Type B pancreatic cell (in vitro differentiated cells): ENCODE measurements at regions not wholly inside any gene's neighbourhood (a gene's known extent, or its start where the extent isn't known, plus 50 kb on each side); places are given as distances from the start of the nearest gene placed in this dataset.

Experiments
- DNase-seq: peaks from one replicate; pipeline ENCODE4 v3.0.0; 2021; ENCODE audit warnings: mixed read lengths; ENCODE audit not compliant: unreplicated experiment; ENCODE audit errors: extremely low spot score
- H3K27ac Mint-ChIP-seq: 2 replicates; pipeline ENCODE4 v1.8.0; 2021; ENCODE audit warnings: mild to moderate bottlenecking, mixed read lengths
- H3K27me3 Mint-ChIP-seq: 2 replicates; pipeline ENCODE4 v1.8.0; 2021; ENCODE audit warnings: mixed read lengths
- H3K36me3 Mint-ChIP-seq: 2 replicates; pipeline ENCODE4 v1.8.0; 2021; ENCODE audit warnings: mixed read lengths
- H3K4me1 Mint-ChIP-seq: one replicate; pipeline ENCODE4 v1.8.0; 2021; ENCODE audit warnings: mixed read lengths; ENCODE audit not compliant: unreplicated experiment
- H3K4me3 Mint-ChIP-seq: 2 replicates; pipeline ENCODE4 v1.8.0; 2021; ENCODE audit warnings: mild to moderate bottlenecking, mixed read lengths
- H3K9me3 Mint-ChIP-seq: 2 replicates; pipeline ENCODE4 v1.8.0; 2021; ENCODE audit warnings: mixed read lengths
- TF ChIP-seq, protein P1 (sequence below): fragments of 200-600 bp; sonication (generic); conservative IDR thresholded peaks from 2 replicates; pipeline ENCODE4 v1.5.0; 2021; ENCODE audit warnings: antibody characterized with exemption, mild to moderate bottlenecking

DNA sequence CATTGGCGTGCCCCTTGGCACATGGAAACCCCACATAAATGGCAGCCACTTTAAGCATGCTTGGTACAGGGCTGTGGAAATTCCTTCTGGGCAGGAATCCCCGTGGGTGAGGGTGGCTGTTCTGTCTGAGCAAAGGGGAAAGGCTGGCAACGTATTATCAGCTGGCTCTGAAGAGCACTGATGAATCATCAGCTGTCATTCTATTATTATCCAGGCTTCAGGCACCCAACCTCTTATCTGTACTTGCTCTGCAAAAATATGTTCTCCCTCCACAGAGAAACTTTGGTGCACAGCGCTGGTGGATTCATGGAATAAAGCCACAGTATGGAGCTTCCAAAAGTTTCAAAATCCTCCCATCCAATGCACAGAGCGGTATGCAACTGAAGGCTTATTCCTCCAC, 167.1 kb downstream of the TBX5 start:
- Mint-ChIP-seq H3K27ac (no peak overlapping the region), H3K27me3 (peaks cover 21% of the 10 kb centered on the region), H3K4me3 (no peak overlapping the region), H3K9me3 (no peaks in the 10 kb centered on the region), H3K4me1 (peaks cover 11% of the 10 kb centered on the region), H3K36me3 (no peaks in the 10 kb centered on the region)
- TF ChIP-seq, protein P1, sequence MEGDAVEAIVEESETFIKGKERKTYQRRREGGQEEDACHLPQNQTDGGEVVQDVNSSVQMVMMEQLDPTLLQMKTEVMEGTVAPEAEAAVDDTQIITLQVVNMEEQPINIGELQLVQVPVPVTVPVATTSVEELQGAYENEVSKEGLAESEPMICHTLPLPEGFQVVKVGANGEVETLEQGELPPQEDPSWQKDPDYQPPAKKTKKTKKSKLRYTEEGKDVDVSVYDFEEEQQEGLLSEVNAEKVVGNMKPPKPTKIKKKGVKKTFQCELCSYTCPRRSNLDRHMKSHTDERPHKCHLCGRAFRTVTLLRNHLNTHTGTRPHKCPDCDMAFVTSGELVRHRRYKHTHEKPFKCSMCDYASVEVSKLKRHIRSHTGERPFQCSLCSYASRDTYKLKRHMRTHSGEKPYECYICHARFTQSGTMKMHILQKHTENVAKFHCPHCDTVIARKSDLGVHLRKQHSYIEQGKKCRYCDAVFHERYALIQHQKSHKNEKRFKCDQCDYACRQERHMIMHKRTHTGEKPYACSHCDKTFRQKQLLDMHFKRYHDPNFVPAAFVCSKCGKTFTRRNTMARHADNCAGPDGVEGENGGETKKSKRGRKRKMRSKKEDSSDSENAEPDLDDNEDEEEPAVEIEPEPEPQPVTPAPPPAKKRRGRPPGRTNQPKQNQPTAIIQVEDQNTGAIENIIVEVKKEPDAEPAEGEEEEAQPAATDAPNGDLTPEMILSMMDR: no peak
- DNase-seq: no peak

GRCh38 chr12:114237230-114237629, 168.7 kb downstream of the TBX5 start:
- Mint-ChIP-seq H3K4me3 (no peak overlapping the region), H3K4me1 (peaks cover 11% of the 10 kb centered on the region), H3K27ac (no peak overlapping the region), H3K9me3 (no peaks in the 10 kb centered on the region), H3K36me3 (no peaks in the 10 kb centered on the region), H3K27me3 (peaks cover 21% of the 10 kb centered on the region)
- DNase-seq: no peak
- TF ChIP-seq, protein P1: no peak

DNA sequence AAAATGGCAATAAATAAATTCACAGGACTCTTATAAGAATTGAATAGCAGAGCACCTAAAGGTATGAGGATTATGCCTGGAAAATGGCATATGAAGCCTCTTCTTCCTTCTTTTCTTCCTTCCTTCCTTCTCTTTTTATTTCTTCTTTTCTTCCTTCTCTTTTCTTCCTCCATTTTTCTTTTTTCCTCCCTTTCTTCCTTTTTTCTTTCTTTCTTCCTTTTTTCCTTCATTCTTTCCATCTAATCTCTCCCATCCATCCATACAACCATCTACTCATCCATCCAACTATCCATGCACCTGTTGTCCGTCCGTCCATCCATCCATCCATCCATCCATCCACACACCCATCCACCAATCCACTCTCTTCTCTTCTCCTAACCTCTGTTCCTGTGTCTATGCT, 173.8 kb downstream of the TBX5 start:
- Mint-ChIP-seq H3K27ac (no peak overlapping the region), H3K9me3 (no peaks in the 10 kb centered on the region), H3K4me1 (peaks cover 3% of the 10 kb centered on the region), H3K36me3 (no peaks in the 10 kb centered on the region), H3K27me3 (peaks cover 21% of the 10 kb centered on the region), H3K4me3 (no peak overlapping the region)
- TF ChIP-seq, protein P1: no peak
- DNase-seq: no peak

GRCh38 chr12:114229150-114229549, 176.8 kb downstream of the TBX5 start:
- H3K27me3 Mint-ChIP-seq: peaks cover 40% of the 10 kb centered on the region
- no peak overlapping the region for H3K27ac Mint-ChIP-seq
- DNase-seq: no peak
- no peak overlapping the region for H3K4me3 Mint-ChIP-seq
- no peaks in the 10 kb centered on the region for H3K9me3 Mint-ChIP-seq
- TF ChIP-seq, protein P1: no peak
- no peaks in the 10 kb centered on the region for H3K36me3 Mint-ChIP-seq
- H3K4me1 Mint-ChIP-seq: peaks cover 3% of the 10 kb centered on the region

DNA sequence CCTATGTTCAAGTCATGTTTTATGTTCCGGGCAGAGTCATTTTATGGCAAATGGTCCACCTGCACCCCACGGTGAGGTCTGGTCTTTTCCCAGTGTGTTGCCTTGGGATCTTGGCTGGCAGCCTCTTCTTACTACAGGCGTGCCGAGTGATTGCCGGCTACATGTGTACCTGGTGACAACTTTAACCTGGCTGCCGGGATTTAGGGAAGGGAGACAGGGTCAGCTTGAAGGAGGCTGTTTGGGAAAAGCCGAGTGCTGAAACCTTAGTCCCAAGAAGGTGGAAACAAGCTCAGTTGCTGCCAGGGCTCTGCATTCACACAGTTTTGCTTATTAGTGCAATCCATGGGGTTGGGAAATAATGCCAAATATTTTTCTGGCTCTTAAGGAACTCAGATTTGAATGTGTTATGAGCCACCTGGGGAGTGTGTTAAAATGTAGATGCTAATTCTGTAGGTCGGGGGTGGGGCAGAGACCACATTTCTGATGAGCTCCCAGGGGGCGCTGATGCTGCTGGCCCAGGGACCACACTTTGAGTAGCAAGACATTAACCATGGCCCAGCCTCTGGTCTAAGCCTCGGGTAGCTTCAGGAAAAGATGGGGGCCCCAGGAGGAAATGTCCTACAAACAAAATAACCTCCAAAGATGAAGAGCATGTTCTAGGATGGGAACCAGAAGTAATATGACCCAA, 179.6 kb downstream of the TBX5 start:
- TF ChIP-seq, protein P1: no peak
- peaks cover 3% of the 10 kb centered on the region for H3K4me1 Mint-ChIP-seq
- DNase-seq: no peak
- H3K4me3 Mint-ChIP-seq: no peak overlapping the region
- no peaks in the 10 kb centered on the region for H3K36me3 Mint-ChIP-seq
- no peaks in the 10 kb centered on the region for H3K9me3 Mint-ChIP-seq
- no peak overlapping the region for H3K27ac Mint-ChIP-seq
- peaks cover 56% of the 10 kb centered on the region for H3K27me3 Mint-ChIP-seq
